ENCODE measurements at regions not wholly inside any gene's neighbourhood (a gene's known extent, or its start where the extent isn't known, plus 50 kb on each side); places are given as distances from the start of the nearest gene placed in this dataset.

GRCh38 chr9:104293877-104294276 is 199.8 kb downstream of the SMC2 start:
- no peak for TF ChIP-seq POLR2A (IDR thresholded peaks at IDR 0.05; ENCODE audit: low read depth, low read length)
- no peak for TF ChIP-seq POLR2AphosphoS5 (IDR thresholded peaks at IDR 0.05; ENCODE audit: low read depth, low read length)
